OCI-LY7 (cell line): ENCODE measurements at regions not wholly inside any gene's neighbourhood (a gene's known extent, or its start where the extent isn't known, plus 50 kb on each side); places are given as distances from the start of the nearest gene placed in this dataset.
"Not testable (repeated sequence)": the region's sequence is repeated elsewhere in the genome, so short reads cannot be mapped to it uniquely, and the experiment has no call there.

Experiments used
- BruUV-seq: library from RNA; stranded (reverse); fragments of 400-500 nt; replicated peaks from 2 replicates; lab custom pipeline; 2021; lab: Mats Ljungman, UMichigan
- CTCF ChIA-PET: fragments of 300-600 bp; sonication (Branson Sonifier 250); formaldehyde crosslinking; loops from one replicate; lab custom pipeline; 2022; ENCODE audit warnings: antibody characterized with exemption; ENCODE audit not compliant: unreplicated experiment; lab: Charles Lee
- POLR2A ChIA-PET: fragments of 300-600 bp; sonication (Branson Sonifier 250); formaldehyde crosslinking; loops from one replicate; lab custom pipeline; 2022; ENCODE audit warnings: antibody characterized with exemption; lab: Charles Lee
- DNase-seq: peaks from one replicate; pipeline ENCODE4 v3.0.0-alpha.2; 2015; ENCODE audit warnings: low spot score
- H2AFZ ChIP-seq: fragments of 200-600 bp; sonication (generic), shearing (Covaris generic); 2 replicates; pipeline ENCODE4 v1.6.1; 2014; ENCODE audit warnings: mild to moderate bottlenecking, antibody characterized with exemption, low read length, moderate library complexity
- H3K27ac ChIP-seq: fragments of 200-600 bp; sonication (generic); 2 replicates; pipeline ENCODE4 v1.5.1; 2014; ENCODE audit warnings: mixed run types, low read depth, mild to moderate bottlenecking, moderate library complexity, low read length, inconsistent platforms; ENCODE audit not compliant: poor library complexity, severe bottlenecking
- H3K36me3 ChIP-seq: fragments of 200-600 bp; sonication (generic); 2 replicates; pipeline ENCODE4 v1.6.1; 2014; ENCODE audit warnings: mild to moderate bottlenecking, antibody characterized with exemption, low read length, moderate library complexity, mixed read lengths; ENCODE audit not compliant: insufficient read depth
- H3K4me1 ChIP-seq: fragments of 200-600 bp; sonication (generic); 2 replicates; pipeline ENCODE4 v1.5.1; 2014; ENCODE audit warnings: mild to moderate bottlenecking, low read length; ENCODE audit not compliant: insufficient read depth, poor library complexity, severe bottlenecking
- H3K4me2 ChIP-seq: fragments of 200-600 bp; sonication (generic); 2 replicates; pipeline ENCODE4 v1.6.1; 2014; ENCODE audit warnings: mild to moderate bottlenecking, low read length
- H3K4me3 ChIP-seq: fragments of 200-600 bp; sonication (generic); 2 replicates; pipeline ENCODE4 v1.5.1; 2014; ENCODE audit warnings: mild to moderate bottlenecking, low read depth, low read length; ENCODE audit not compliant: poor library complexity, severe bottlenecking
- H3K79me2 ChIP-seq: fragments of 200-600 bp; sonication (generic); 2 replicates; pipeline ENCODE4 v1.6.1; 2016; ENCODE audit warnings: low read depth, mild to moderate bottlenecking, low read length, moderate library complexity, mixed read lengths; ENCODE audit not compliant: insufficient read depth
- H3K9me2 ChIP-seq: fragments of 200-600 bp; sonication (generic); 2 replicates; pipeline ENCODE4 v1.6.1; 2016; ENCODE audit warnings: mild to moderate bottlenecking, low read length, mixed read lengths; ENCODE audit not compliant: insufficient read depth
- H3K9me3 ChIP-seq: fragments of 200-600 bp; sonication (generic); 2 replicates; pipeline ENCODE4 v1.6.1; 2014; ENCODE audit warnings: mild to moderate bottlenecking, mixed run types, low read length, mixed read lengths
- H4K20me1 ChIP-seq: fragments of 200-600 bp; sonication (generic); 2 replicates; pipeline ENCODE4 v1.6.1; 2014; ENCODE audit warnings: mild to moderate bottlenecking, antibody characterized with exemption, low read length, moderate library complexity, mixed read lengths; ENCODE audit not compliant: insufficient read depth
- EZH2phosphoT487 ChIP-seq: fragments of 200-600 bp; sonication (generic); IDR thresholded peaks from 2 replicates; pipeline ENCODE4 v1.6.1; 2018; ENCODE audit warnings: low read depth, borderline replicate concordance, mild to moderate bottlenecking, mixed run types, antibody characterized with exemption, low read length, moderate library complexity, mixed read lengths
- intact Hi-C: fragments of 100-400 bp; cut with micrococcal nuclease; formaldehyde crosslinking; loops from one replicate; pipeline ENCODE4 v1.10.0; 2022; ENCODE audit not compliant: unreplicated experiment
- TF ChIP-seq, protein P1 (sequence below): fragments of 200-600 bp; sonication (generic); conservative IDR thresholded peaks from 2 replicates; pipeline ENCODE4 v1.5.1; 2014; ENCODE audit warnings: mild to moderate bottlenecking, antibody characterized with exemption, low read length, moderate library complexity, mixed read lengths

- no TSS peak for BruUV-seq
- no peak overlapping the region for H3K4me3 ChIP-seq
- CTCF ChIA-PET: no interaction called here
- no peak overlapping the region for H3K4me2 ChIP-seq
- intact Hi-C loops: no loop called here
- no peak overlapping the region for H3K27ac ChIP-seq
- DNase-seq: no peak
- peaks cover 14% of the 10 kb centered on the region; the same call in 1 of the 2 replicates for H3K9me3 ChIP-seq
- H3K9me2 ChIP-seq: no peaks in the 10 kb centered on the region
- H3K36me3 ChIP-seq: no peaks in the 10 kb centered on the region
- H3K4me1 ChIP-seq: no peaks in the 10 kb centered on the region
- H4K20me1 ChIP-seq: no peaks in the 10 kb centered on the region
- POLR2A ChIA-PET: interaction anchor here (0.7 kb wide), 1 partner anchor 66 kb away, joined by 3 read pairs; no protein-coding TSS in a partner anchor
- no peaks in the 10 kb centered on the region for H3K79me2 ChIP-seq
- H2AFZ ChIP-seq: no peak overlapping the region
- no peak for TF ChIP-seq EZH2phosphoT487
- TF ChIP-seq, protein P1, sequence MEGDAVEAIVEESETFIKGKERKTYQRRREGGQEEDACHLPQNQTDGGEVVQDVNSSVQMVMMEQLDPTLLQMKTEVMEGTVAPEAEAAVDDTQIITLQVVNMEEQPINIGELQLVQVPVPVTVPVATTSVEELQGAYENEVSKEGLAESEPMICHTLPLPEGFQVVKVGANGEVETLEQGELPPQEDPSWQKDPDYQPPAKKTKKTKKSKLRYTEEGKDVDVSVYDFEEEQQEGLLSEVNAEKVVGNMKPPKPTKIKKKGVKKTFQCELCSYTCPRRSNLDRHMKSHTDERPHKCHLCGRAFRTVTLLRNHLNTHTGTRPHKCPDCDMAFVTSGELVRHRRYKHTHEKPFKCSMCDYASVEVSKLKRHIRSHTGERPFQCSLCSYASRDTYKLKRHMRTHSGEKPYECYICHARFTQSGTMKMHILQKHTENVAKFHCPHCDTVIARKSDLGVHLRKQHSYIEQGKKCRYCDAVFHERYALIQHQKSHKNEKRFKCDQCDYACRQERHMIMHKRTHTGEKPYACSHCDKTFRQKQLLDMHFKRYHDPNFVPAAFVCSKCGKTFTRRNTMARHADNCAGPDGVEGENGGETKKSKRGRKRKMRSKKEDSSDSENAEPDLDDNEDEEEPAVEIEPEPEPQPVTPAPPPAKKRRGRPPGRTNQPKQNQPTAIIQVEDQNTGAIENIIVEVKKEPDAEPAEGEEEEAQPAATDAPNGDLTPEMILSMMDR: no peak
Measured at GRCh38 chr14:92248696-92249095, 74.3 kb upstream of the SLC24A4 start.

DNA sequence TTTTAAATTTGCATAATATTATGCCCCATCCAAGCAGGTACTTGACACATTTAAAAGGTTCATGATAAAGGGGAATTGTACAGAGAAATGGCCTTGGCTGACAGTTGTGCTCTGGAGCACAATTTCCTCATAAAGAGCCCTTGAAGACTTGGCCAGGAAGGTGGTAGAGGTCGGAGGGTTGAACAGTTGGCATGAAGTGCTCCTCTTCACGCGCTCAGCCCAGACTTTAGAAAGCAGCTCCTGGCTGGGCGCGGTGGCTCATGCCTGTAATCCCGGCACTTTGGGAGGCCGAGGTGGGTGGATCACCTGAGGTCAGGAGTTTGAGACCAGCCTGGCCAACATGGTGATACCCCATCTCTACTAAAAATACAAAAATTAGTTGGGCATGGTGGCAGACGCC is 72.6 kb upstream of the SLC24A4 start:
- H3K79me2 ChIP-seq, H4K20me1 ChIP-seq, H3K4me2 ChIP-seq, POLR2A ChIA-PET, H3K9me3 ChIP-seq, H3K4me1 ChIP-seq, H2AFZ ChIP-seq, intact Hi-C loops, BruUV-seq, DNase-seq, H3K4me3 ChIP-seq, H3K36me3 ChIP-seq, CTCF ChIA-PET, H3K27ac ChIP-seq, H3K9me2 ChIP-seq: not testable (repeated sequence)

DNA sequence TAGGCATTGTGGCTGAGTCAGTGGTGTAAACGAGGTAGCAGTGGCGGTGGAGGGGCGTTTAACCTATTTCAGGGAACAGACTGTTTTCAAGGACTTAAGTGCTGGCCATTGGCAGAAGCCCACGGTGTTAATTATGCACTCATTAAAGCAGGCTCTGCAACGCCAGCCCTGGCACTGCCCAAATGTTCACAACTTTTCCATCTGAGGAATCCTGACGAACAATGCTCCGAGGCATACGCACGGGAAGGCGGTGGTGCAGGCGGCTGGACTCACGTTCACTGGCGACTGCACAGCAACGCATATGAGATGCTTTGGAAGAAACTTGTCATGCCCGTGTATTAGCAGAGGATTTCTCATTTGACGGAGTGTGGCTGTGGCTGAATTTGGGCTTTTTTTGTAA is 70.6 kb upstream of the SLC24A4 start:
- Histone ChIP-seq H3K9me3 (no peaks in the 10 kb centered on the region), H3K36me3 (no peaks in the 10 kb centered on the region), H3K4me2 (no peak overlapping the region), H2AFZ (no peak overlapping the region), H3K79me2 (no peaks in the 10 kb centered on the region), H3K4me1 (no peaks in the 10 kb centered on the region), H3K27ac (no peak overlapping the region), H4K20me1 (no peaks in the 10 kb centered on the region), H3K4me3 (no peak overlapping the region), H3K9me2 (no peaks in the 10 kb centered on the region)
- no peak for TF ChIP-seq EZH2phosphoT487
- TF ChIP-seq, protein P1: no peak
- intact Hi-C loops: no loop called here
- DNase-seq: no peak
- ChIA-PET CTCF (no interaction called here), POLR2A (no interaction called here)
- no TSS peak for BruUV-seq
